Loucy (cell line): ENCODE measurements at regions not wholly inside any gene's neighbourhood (a gene's known extent, or its start where the extent isn't known, plus 50 kb on each side); places are given as distances from the start of the nearest gene placed in this dataset.

ENCODE experiments used
- H2AFZ ChIP-seq: fragments of 200-600 bp; sonication (generic); 2 replicates; pipeline ENCODE4 v1.6.0; 2016; ENCODE audit warnings: antibody characterized with exemption, mild to moderate bottlenecking, low read length, moderate library complexity
- H3F3A ChIP-seq: fragments of 200-600 bp; 2 replicates; pipeline ENCODE4 v1.6.0; 2016; ENCODE audit warnings: antibody characterized with exemption, low read depth, mild to moderate bottlenecking
- H3K27me3 ChIP-seq: fragments of 200-600 bp; sonication (generic); 2 replicates; pipeline ENCODE4 v1.6.1; 2014; ENCODE audit warnings: low read length, mild to moderate bottlenecking; ENCODE audit not compliant: insufficient read depth, poor library complexity, severe bottlenecking
- H3K36me3 ChIP-seq: fragments of 200-600 bp; sonication (generic); 2 replicates; pipeline ENCODE4 v1.6.1; 2016; ENCODE audit warnings: low read length; ENCODE audit not compliant: insufficient read depth
- H3K4me1 ChIP-seq: fragments of 200-600 bp; sonication (generic); 2 replicates; pipeline ENCODE4 v1.5.1; 2014; ENCODE audit warnings: low read length, mild to moderate bottlenecking; ENCODE audit not compliant: insufficient read depth, poor library complexity, severe bottlenecking
- H3K4me2 ChIP-seq: fragments of 200-600 bp; sonication (generic); 2 replicates; pipeline ENCODE4 v1.6.0; 2014; ENCODE audit warnings: antibody characterized with exemption, low read length, low read depth, mild to moderate bottlenecking; ENCODE audit not compliant: poor library complexity, severe bottlenecking
- H3K4me3 ChIP-seq: fragments of 200-600 bp; sonication (generic); 2 replicates; pipeline ENCODE4 v1.5.1; 2014; ENCODE audit warnings: low read length, mild to moderate bottlenecking, mixed read lengths; ENCODE audit not compliant: poor library complexity, severe bottlenecking
- H3K79me2 ChIP-seq: fragments of 200-600 bp; sonication (generic); 2 replicates; pipeline ENCODE4 v1.6.1; 2014; ENCODE audit warnings: low read length; ENCODE audit not compliant: insufficient read depth
- H3K9ac ChIP-seq: fragments of 200-600 bp; sonication (generic); 2 replicates; pipeline ENCODE4 v1.6.0; 2014; ENCODE audit warnings: mild to moderate bottlenecking, low read depth, low read length, moderate library complexity; ENCODE audit not compliant: poor library complexity, severe bottlenecking
- H3K9me2 ChIP-seq: fragments of 200-600 bp; sonication (generic); replicated peaks from 2 replicates; pipeline ENCODE4 v1.6.1; 2016; ENCODE audit warnings: low read depth, low read length, mixed read lengths
- H3K9me3 ChIP-seq: fragments of 200-600 bp; sonication (generic); 2 replicates; pipeline ENCODE4 v1.6.1; 2014; ENCODE audit warnings: mild to moderate bottlenecking, antibody characterized with exemption, low read length, low read depth; ENCODE audit not compliant: insufficient read depth
- H4K20me1 ChIP-seq: fragments of 200-600 bp; sonication (generic); 2 replicates; pipeline ENCODE4 v1.6.0; 2014; ENCODE audit warnings: antibody characterized with exemption, low read length, mild to moderate bottlenecking; ENCODE audit not compliant: insufficient read depth, poor library complexity, severe bottlenecking
- CTCF ChIP-seq: fragments of 200-600 bp; sonication (generic); conservative IDR thresholded peaks from 2 replicates; pipeline ENCODE4 v1.5.1; 2014; ENCODE audit warnings: mild to moderate bottlenecking, antibody characterized with exemption, low read length
- EZH2phosphoT487 ChIP-seq: fragments of 200-600 bp; IDR thresholded peaks from 2 replicates; pipeline ENCODE4 v1.6.1; 2018; ENCODE audit warnings: antibody characterized with exemption, mild to moderate bottlenecking, moderate library complexity, borderline replicate concordance

- TF ChIP-seq CTCF: no peak
- Histone ChIP-seq H3K79me2 (no peaks in the 10 kb centered on the region), H3K9me2 (no peaks in the 10 kb centered on the region), H3F3A (no peaks in the 10 kb centered on the region), H3K4me3 (no peak overlapping the region), H3K9ac (peak overlapping the region; percentile 3), H3K4me1 (peaks cover 66% of the 10 kb centered on the region), H3K36me3 (no peaks in the 10 kb centered on the region), H3K4me2 (no peak overlapping the region), H3K27me3 (no peaks in the 10 kb centered on the region), H3K9me3 (no peaks in the 10 kb centered on the region), H4K20me1 (no peaks in the 10 kb centered on the region), H2AFZ (no peak overlapping the region)
These were observed 394.7 kb downstream of the CD83 start for GRCh38 chr6:14512246-14512645.

GRCh38 chr6:14513496-14514393, 396.2 kb downstream of the CD83 start:
- no peak overlapping the region for H3K4me3 ChIP-seq
- H3K9me2 ChIP-seq: no peaks in the 10 kb centered on the region
- peak overlapping the region; percentile 30 for H3K4me2 ChIP-seq
- H3K9ac ChIP-seq: peak overlapping the region; percentile 54
- peak overlapping the region; percentile 52; the same call in 1 of the 2 replicates for H2AFZ ChIP-seq
- no peaks in the 10 kb centered on the region for H4K20me1 ChIP-seq
- TF ChIP-seq EZH2phosphoT487 (no peak), CTCF (no peak)
- peaks cover 70% of the 10 kb centered on the region for H3K4me1 ChIP-seq
- no peaks in the 10 kb centered on the region for H3K27me3 ChIP-seq
- no peaks in the 10 kb centered on the region for H3F3A ChIP-seq
- H3K36me3 ChIP-seq: no peaks in the 10 kb centered on the region
- H3K9me3 ChIP-seq: no peaks in the 10 kb centered on the region
- H3K79me2 ChIP-seq: no peaks in the 10 kb centered on the region

GRCh38 chr6:14516956-14517355, 399.4 kb downstream of the CD83 start:
- H3K4me2 ChIP-seq: peak overlapping the region; percentile 9

More at GRCh38 chr6:14516956-14517355, 399.4 kb downstream of the CD83 start:
- Histone ChIP-seq H3K9ac (peak overlapping the region; percentile 59), H3K27me3 (no peaks in the 10 kb centered on the region), H2AFZ (peak overlapping the region; percentile 57), H3K36me3 (no peaks in the 10 kb centered on the region), H3K9me2 (no peaks in the 10 kb centered on the region), H3K9me3 (no peaks in the 10 kb centered on the region), H3K4me3 (no peak overlapping the region), H3K4me1 (peaks cover 63% of the 10 kb centered on the region), H3K79me2 (no peaks in the 10 kb centered on the region), H3F3A (no peaks in the 10 kb centered on the region), H4K20me1 (no peaks in the 10 kb centered on the region)
- TF ChIP-seq EZH2phosphoT487 (no peak), CTCF (no peak)
